Stimulated activated naive B cell treated with anti-CD40 and anti-IgM and Interleukin-4, amounts not matched to agents 10 μg/mL and 1 μg/mL and 100 μg/mL, for 72 hours (primary cell): ENCODE measurements at regions not wholly inside any gene's neighbourhood (a gene's known extent, or its start where the extent isn't known, plus 50 kb on each side); places are given as distances from the start of the nearest gene placed in this dataset.
A peak's percentile ranks its signal among the peaks of the same experiment; 100 is the strongest.

Experiments used
- ATAC-seq, 2 donors: fragments of 150-1000 bp; cut with Tn5 transposase; replicated peaks; 2 replicates each; pipeline ENCODE4 v1.10.0; 2021; ENCODE audit warnings: moderate library complexity in 1 of 2
- DNase-seq: peaks from one replicate; pipeline ENCODE4 v3.0.0; 2021
- H3K27ac Mint-ChIP-seq: one replicate; pipeline ENCODE4 v1.8.0; 2022; ENCODE audit warnings: mild to moderate bottlenecking, mixed read lengths
- H3K27me3 Mint-ChIP-seq, 2 donors: one replicate each; pipeline ENCODE4 v1.8.0; 2022; ENCODE audit warnings: mixed read lengths in 2 of 2
- H3K36me3 Mint-ChIP-seq, 2 donors: one replicate each; pipeline ENCODE4 v1.8.0; 2022; ENCODE audit warnings: mixed read lengths in 2 of 2, mild to moderate bottlenecking in 1 of 2
- H3K4me1 Mint-ChIP-seq, 2 donors: one replicate each; pipeline ENCODE4 v1.8.0; 2022; ENCODE audit warnings: mixed read lengths in 2 of 2, mild to moderate bottlenecking in 1 of 2
- H3K4me3 Mint-ChIP-seq, 2 donors: one replicate each; pipeline ENCODE4 v1.8.0; 2022; ENCODE audit warnings: mild to moderate bottlenecking in 2 of 2, mixed read lengths in 2 of 2, moderate library complexity in 1 of 2
- H3K9me3 Mint-ChIP-seq, 2 donors: one replicate each; pipeline ENCODE4 v1.8.0; 2022; ENCODE audit warnings: mixed read lengths in 2 of 2, mild to moderate bottlenecking in 1 of 2

- DNase-seq (no peak), ATAC-seq (no peak)
- H3K4me1 Mint-ChIP-seq: peaks cover 8 to 18% of the 10 kb centered on the region in 2 donors
- H3K27me3 Mint-ChIP-seq: peaks cover 5 to 6% of the 10 kb centered on the region in 2 donors
- no peaks in the 10 kb centered on the region for H3K36me3 Mint-ChIP-seq
- H3K4me3 Mint-ChIP-seq: no peak overlapping the region
- peak overlapping the region; percentile 89 for H3K27ac Mint-ChIP-seq
- no peaks in the 10 kb centered on the region for H3K9me3 Mint-ChIP-seq
These were observed 312.3 kb upstream of the PKDCC start for GRCh38 chr2:41735476-41735875.

- H3K4me3 Mint-ChIP-seq: peak overlapping the region in 1 of 2 donors; percentile 15
- no peaks in the 10 kb centered on the region for H3K36me3 Mint-ChIP-seq
- H3K27ac Mint-ChIP-seq: peak overlapping the region; percentile 89
- DNase-seq (peak; percentile 16), ATAC-seq (peak; percentile 91 to 94)
- H3K9me3 Mint-ChIP-seq: no peaks in the 10 kb centered on the region
- H3K27me3 Mint-ChIP-seq: peaks cover 5 to 6% of the 10 kb centered on the region in 2 donors
- peaks cover 8 to 18% of the 10 kb centered on the region in 2 donors for H3K4me1 Mint-ChIP-seq
These were observed 311.7 kb upstream of the PKDCC start for GRCh38 chr2:41736105-41736567.

- H3K4me3 Mint-ChIP-seq: peak overlapping the region in 1 of 2 donors; percentile 15
- peaks cover 8 to 18% of the 10 kb centered on the region in 2 donors for H3K4me1 Mint-ChIP-seq
- DNase-seq: no peak
- peak; percentile 33 to 42 for ATAC-seq
- H3K27me3 Mint-ChIP-seq: peaks cover 5 to 6% of the 10 kb centered on the region in 2 donors
- no peaks in the 10 kb centered on the region for H3K36me3 Mint-ChIP-seq
- no peaks in the 10 kb centered on the region for H3K9me3 Mint-ChIP-seq
- H3K27ac Mint-ChIP-seq: peak overlapping the region; percentile 89
These were observed 311.2 kb upstream of the PKDCC start for GRCh38 chr2:41736586-41736985.

- no peak for DNase-seq
- H3K27me3 Mint-ChIP-seq: peaks cover 5 to 6% of the 10 kb centered on the region in 2 donors
- H3K4me1 Mint-ChIP-seq: peaks cover 8 to 18% of the 10 kb centered on the region in 2 donors
- H3K9me3 Mint-ChIP-seq: no peaks in the 10 kb centered on the region
- ATAC-seq: no peak
- no peak overlapping the region for H3K4me3 Mint-ChIP-seq
- no peaks in the 10 kb centered on the region for H3K36me3 Mint-ChIP-seq
- H3K27ac Mint-ChIP-seq: no peak overlapping the region
These were observed 309.9 kb upstream of the PKDCC start for GRCh38 chr2:41737888-41738287.

GRCh38 chr2:41741951-41742595 lies 305.7 kb upstream of the PKDCC start:
- no peaks in the 10 kb centered on the region for H3K27me3 Mint-ChIP-seq
- no peaks in the 10 kb centered on the region for H3K4me1 Mint-ChIP-seq
- no peak overlapping the region for H3K27ac Mint-ChIP-seq
- H3K4me3 Mint-ChIP-seq: no peak overlapping the region
- DNase-seq: no peak
- H3K9me3 Mint-ChIP-seq: peaks cover 5% of the 10 kb centered on the region in 2 donors
- H3K36me3 Mint-ChIP-seq: peaks cover 0 to 3% of the 10 kb centered on the region in 2 donors
- ATAC-seq: peak; percentile 76 to 77

GRCh38 chr2:41743324-41743723 lies 304.5 kb upstream of the PKDCC start:
- DNase-seq (no peak), ATAC-seq (no peak)
- no peaks in the 10 kb centered on the region for H3K4me1 Mint-ChIP-seq
- no peak overlapping the region for H3K27ac Mint-ChIP-seq
- H3K4me3 Mint-ChIP-seq: no peak overlapping the region
- no peaks in the 10 kb centered on the region for H3K27me3 Mint-ChIP-seq
- H3K36me3 Mint-ChIP-seq: peaks cover 0 to 3% of the 10 kb centered on the region in 2 donors
- H3K9me3 Mint-ChIP-seq: peaks cover 5% of the 10 kb centered on the region in 2 donors

- Mint-ChIP-seq H3K4me1 (no peaks in the 10 kb centered on the region), H3K36me3 (no peaks in the 10 kb centered on the region)
These were observed 297.0 kb upstream of the PKDCC start for GRCh38 chr2:41750829-41751228.

GRCh38 chr2:41759880-41760279 lies 287.9 kb upstream of the PKDCC start:
- Mint-ChIP-seq H3K27ac (no peak overlapping the region), H3K4me3 (no peak overlapping the region), H3K27me3 (peaks cover 8 to 9% of the 10 kb centered on the region in 2 donors), H3K4me1 (no peaks in the 10 kb centered on the region), H3K9me3 (no peaks in the 10 kb centered on the region), H3K36me3 (no peaks in the 10 kb centered on the region)
- DNase-seq: no peak
- no peak for ATAC-seq

More at GRCh38 chr2:41750829-41751228, 297.0 kb upstream of the PKDCC start:
- peaks cover 0 to 4% of the 10 kb centered on the region in 2 donors for H3K9me3 Mint-ChIP-seq
- H3K27ac Mint-ChIP-seq: no peak overlapping the region
- no peak overlapping the region for H3K4me3 Mint-ChIP-seq
- DNase-seq (no peak), ATAC-seq (no peak)
- H3K27me3 Mint-ChIP-seq: peaks cover 0 to 7% of the 10 kb centered on the region in 2 donors

- DNase-seq (no peak), ATAC-seq (no peak)
- H3K4me3 Mint-ChIP-seq: no peak overlapping the region
- no peaks in the 10 kb centered on the region for H3K9me3 Mint-ChIP-seq
- H3K27me3 Mint-ChIP-seq: peaks cover 0 to 4% of the 10 kb centered on the region in 2 donors
- H3K36me3 Mint-ChIP-seq: no peaks in the 10 kb centered on the region
- H3K27ac Mint-ChIP-seq: no peak overlapping the region
- H3K4me1 Mint-ChIP-seq: no peaks in the 10 kb centered on the region
These were observed 284.7 kb upstream of the PKDCC start for GRCh38 chr2:41763141-41763540.

- Mint-ChIP-seq H3K4me3 (no peak overlapping the region), H3K9me3 (no peaks in the 10 kb centered on the region), H3K27me3 (no peaks in the 10 kb centered on the region), H3K27ac (no peak overlapping the region), H3K36me3 (no peaks in the 10 kb centered on the region), H3K4me1 (no peaks in the 10 kb centered on the region)
- DNase-seq (no peak), ATAC-seq (no peak)
These were observed 283.7 kb upstream of the PKDCC start for GRCh38 chr2:41764131-41764530.

- DNase-seq (no peak), ATAC-seq (no peak)
- no peaks in the 10 kb centered on the region for H3K9me3 Mint-ChIP-seq
- H3K4me3 Mint-ChIP-seq: no peak overlapping the region
- no peaks in the 10 kb centered on the region for H3K36me3 Mint-ChIP-seq
- no peaks in the 10 kb centered on the region for H3K4me1 Mint-ChIP-seq
- H3K27me3 Mint-ChIP-seq: peaks cover 7 to 8% of the 10 kb centered on the region in 2 donors
- no peak overlapping the region for H3K27ac Mint-ChIP-seq
These were observed 282.9 kb upstream of the PKDCC start for GRCh38 chr2:41764919-41765318.

GRCh38 chr2:41768310-41768709 lies 279.5 kb upstream of the PKDCC start:
- ATAC-seq (no peak), DNase-seq (no peak)
- H3K4me3 Mint-ChIP-seq: no peak overlapping the region
- H3K27ac Mint-ChIP-seq: no peak overlapping the region
- peaks cover 15 to 16% of the 10 kb centered on the region in 2 donors for H3K27me3 Mint-ChIP-seq
- H3K36me3 Mint-ChIP-seq: no peaks in the 10 kb centered on the region
- H3K4me1 Mint-ChIP-seq: no peaks in the 10 kb centered on the region
- no peaks in the 10 kb centered on the region for H3K9me3 Mint-ChIP-seq

- no peaks in the 10 kb centered on the region for H3K36me3 Mint-ChIP-seq
- H3K9me3 Mint-ChIP-seq: peaks cover 2 to 4% of the 10 kb centered on the region in 2 donors
- no peaks in the 10 kb centered on the region for H3K4me1 Mint-ChIP-seq
- no peak for ATAC-seq
- H3K4me3 Mint-ChIP-seq: no peak overlapping the region
- DNase-seq: no peak
- H3K27ac Mint-ChIP-seq: no peak overlapping the region
- H3K27me3 Mint-ChIP-seq: peaks cover 16 to 19% of the 10 kb centered on the region in 2 donors
These were observed 276.1 kb upstream of the PKDCC start for GRCh38 chr2:41771710-41772109.

- DNase-seq (no peak), ATAC-seq (no peak)
- Mint-ChIP-seq H3K27me3 (peaks cover 16 to 23% of the 10 kb centered on the region in 2 donors), H3K36me3 (no peaks in the 10 kb centered on the region), H3K4me1 (peaks cover 0 to 4% of the 10 kb centered on the region in 2 donors), H3K27ac (no peak overlapping the region), H3K4me3 (no peak overlapping the region), H3K9me3 (peaks cover 2 to 4% of the 10 kb centered on the region in 2 donors)
These were observed 275.1 kb upstream of the PKDCC start for GRCh38 chr2:41772697-41773096.

- H3K4me1 Mint-ChIP-seq: peaks cover 0 to 7% of the 10 kb centered on the region in 2 donors
- ATAC-seq (no peak), DNase-seq (no peak)
- peaks cover 16 to 25% of the 10 kb centered on the region in 2 donors for H3K27me3 Mint-ChIP-seq
- no peaks in the 10 kb centered on the region for H3K36me3 Mint-ChIP-seq
- no peak overlapping the region for H3K4me3 Mint-ChIP-seq
- peaks cover 2 to 4% of the 10 kb centered on the region in 2 donors for H3K9me3 Mint-ChIP-seq
- no peak overlapping the region for H3K27ac Mint-ChIP-seq
These were observed 273.7 kb upstream of the PKDCC start for GRCh38 chr2:41774011-41774605.
